DOHH2 (cell line): ENCODE measurements at regions not wholly inside any gene's neighbourhood (a gene's known extent, or its start where the extent isn't known, plus 50 kb on each side); places are given as distances from the start of the nearest gene placed in this dataset.
"Not testable (repeated sequence)": the region's sequence is repeated elsewhere in the genome, so short reads cannot be mapped to it uniquely, and the experiment has no call there.

Experiments used
- CTCF ChIP-seq: fragments of 200-600 bp; sonication (generic); IDR thresholded peaks from one replicate; pipeline ENCODE4 v1.5.1; 2014; ENCODE audit warnings: antibody characterized with exemption, mild to moderate bottlenecking, low read depth, low read length; ENCODE audit not compliant: poor library complexity, severe bottlenecking
- EZH2phosphoT487 ChIP-seq: fragments of 200-600 bp; sonication (generic); IDR thresholded peaks from 2 replicates; pipeline ENCODE4 v1.6.1; 2017; ENCODE audit warnings: borderline replicate concordance, mild to moderate bottlenecking, antibody characterized with exemption, low read length, moderate library complexity, mixed read lengths

- not testable (repeated sequence) for TF ChIP-seq CTCF, EZH2phosphoT487
Measured at GRCh38 chr1:121021716-121022115, 132.1 kb downstream of the PPIAL4A start.
